GM18519 (cell line): ENCODE measurements at regions not wholly inside any gene's neighbourhood (a gene's known extent, or its start where the extent isn't known, plus 50 kb on each side); places are given as distances from the start of the nearest gene placed in this dataset.

Experiments used
- ATAC-seq: cut with Tn5 transposase; IDR thresholded peaks from one replicate; pipeline ENCODE4 v1.9.1; 2021; ENCODE audit warnings: mild to moderate bottlenecking, moderate library complexity; ENCODE audit not compliant: unreplicated experiment, low FRiP score

DNA sequence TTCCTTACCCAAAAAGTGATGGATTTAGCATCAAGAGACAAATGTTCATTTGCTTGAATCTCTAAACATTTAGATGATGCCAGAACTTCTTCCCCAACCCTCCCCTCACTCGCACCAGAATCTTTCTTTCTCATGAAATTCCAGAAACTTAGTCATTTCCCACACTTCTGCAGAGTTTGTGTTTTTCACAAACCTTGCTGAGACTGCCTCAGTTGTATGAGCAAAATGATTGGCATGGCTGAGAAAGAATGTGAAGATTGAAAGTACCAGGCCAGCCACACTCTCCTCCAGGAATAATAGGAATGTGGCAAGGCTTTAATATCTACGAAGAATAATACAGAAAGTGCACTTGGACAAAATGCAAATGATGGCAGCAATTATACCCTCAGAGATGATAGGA is 428.3 kb upstream of the CDH6 start:
- ATAC-seq: no peak

DNA sequence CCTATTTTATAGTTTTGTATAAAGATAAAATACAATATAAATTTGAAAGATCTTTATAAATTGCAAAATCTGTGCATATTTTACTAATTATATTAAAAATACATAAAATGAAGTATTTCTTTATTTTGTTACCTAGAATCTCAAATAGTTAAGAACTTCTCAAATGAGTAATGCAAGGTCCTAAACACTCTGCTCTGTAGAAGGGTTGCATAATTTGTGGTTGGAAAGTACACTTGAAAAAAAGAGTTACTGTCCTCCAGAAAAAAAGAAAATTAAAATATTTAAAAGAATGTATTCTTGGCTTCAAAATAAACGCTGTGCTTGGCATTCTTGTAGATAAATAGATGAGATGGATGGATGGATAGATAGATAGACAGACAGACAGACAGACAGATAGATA is 428.8 kb upstream of the CDH6 start:
- ATAC-seq: no peak

DNA sequence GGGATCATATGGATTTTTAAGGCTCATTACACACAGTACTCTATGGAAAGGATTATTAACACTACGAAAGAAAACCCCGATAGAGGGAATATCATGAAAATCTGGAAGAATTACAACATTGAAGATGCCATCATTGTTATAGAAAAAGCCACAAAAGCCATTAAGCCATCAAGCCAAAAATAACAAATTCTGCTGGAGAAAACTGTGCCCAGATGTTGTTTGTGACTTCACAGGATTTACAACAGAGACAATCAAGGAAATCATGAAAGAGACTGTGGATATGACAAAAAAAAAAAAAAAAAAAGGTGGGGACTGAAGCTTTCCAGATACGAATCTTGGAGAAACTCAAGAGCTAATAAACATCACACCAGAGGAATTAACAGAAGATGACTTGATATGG is 433.8 kb upstream of the CDH6 start:
- no peak for ATAC-seq

DNA sequence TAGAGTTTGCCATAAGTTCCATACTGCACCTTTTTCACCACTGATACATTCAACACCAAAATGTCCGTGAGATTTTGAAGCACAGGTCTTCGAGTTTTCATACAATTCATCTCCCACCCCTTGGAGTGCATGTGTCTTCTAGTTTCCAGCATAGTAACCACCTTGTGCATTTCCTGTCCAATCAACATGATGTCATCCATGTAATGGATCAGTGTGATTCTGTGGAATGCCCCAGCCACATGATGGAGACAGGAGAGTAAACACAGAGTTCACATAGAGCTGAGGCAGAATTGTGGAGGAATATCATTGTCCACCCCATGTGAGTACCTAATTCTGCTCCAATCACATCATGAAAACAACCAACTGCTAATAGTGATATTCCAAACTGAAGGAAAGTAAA is 441.5 kb upstream of the CDH6 start:
- no peak for ATAC-seq

DNA sequence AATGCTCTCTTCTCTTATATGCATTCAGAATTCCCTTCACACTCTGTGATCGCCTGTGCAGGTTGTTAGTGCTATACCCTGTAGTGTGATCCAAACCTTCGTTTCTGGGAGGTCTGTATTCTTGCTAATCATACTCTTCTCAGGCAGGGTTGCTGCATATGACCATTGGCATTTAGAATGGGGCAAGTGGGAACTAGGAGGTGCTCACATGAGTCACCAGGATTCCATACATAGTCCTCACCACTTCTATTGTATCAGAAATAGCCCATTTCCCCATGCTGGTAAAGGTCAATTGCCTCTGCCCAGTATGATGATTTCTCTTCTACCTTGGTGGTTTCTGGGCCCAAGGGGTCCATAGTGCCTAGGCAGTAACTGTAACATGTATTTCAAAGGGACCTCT is 443.5 kb upstream of the CDH6 start:
- no peak for ATAC-seq

DNA sequence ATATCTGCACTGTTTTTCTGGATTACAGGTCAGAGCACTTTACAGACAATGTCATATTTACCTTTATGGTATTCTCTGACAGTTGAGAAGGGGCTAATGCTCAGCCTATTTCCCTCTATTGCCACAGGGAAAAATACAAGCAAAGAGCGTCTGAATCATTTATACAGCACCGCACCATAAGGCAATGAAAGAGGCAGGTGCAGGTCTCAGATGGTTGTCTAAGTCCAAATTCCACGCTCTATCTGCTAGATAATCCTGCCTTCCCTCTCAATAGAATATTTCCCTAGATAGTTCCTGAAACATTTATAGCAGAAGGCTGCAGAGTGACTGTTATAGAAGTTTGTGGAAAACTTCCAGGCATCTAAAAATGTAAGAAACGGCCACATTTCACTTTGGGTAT is 446.1 kb upstream of the CDH6 start:
- ATAC-seq: no peak

DNA sequence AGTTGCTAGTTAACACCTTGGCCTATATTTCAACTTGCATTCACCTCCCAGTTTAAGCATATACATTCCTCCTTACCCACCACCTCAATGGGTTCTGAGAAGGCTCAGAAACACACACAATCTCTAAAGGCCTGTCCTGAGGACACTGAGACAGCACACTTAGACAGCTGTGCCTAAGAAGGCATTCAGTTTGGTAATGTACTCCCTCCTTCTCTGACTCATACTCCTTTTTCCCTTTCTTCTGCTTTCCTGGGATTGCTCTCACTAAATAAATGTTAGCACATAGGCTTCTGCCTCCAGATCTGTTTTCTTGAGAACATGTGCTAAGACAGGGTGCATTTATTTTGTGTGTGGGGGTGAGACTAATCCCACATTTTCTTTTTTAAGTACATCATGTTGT is 456.8 kb upstream of the CDH6 start:
- no peak for ATAC-seq

DNA sequence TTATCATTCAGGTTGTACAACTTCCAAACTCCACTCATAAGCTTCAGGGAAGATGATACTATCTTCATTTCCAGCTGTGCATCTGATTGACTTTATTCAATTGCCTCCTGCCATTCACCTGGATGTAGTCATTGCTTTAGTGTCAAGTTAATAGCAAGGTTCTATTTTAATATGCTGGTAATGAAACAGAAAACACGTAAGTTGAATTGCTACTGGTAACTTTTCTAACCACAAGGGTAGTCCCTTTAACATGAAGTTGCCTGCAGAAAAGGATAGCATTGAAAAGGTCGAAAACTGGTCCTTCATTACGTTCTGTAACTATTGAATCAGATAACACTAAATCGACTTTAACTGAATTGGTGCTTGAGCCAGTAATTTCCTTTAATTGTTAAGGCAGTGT is 459.4 kb upstream of the CDH6 start:
- ATAC-seq: no peak

DNA sequence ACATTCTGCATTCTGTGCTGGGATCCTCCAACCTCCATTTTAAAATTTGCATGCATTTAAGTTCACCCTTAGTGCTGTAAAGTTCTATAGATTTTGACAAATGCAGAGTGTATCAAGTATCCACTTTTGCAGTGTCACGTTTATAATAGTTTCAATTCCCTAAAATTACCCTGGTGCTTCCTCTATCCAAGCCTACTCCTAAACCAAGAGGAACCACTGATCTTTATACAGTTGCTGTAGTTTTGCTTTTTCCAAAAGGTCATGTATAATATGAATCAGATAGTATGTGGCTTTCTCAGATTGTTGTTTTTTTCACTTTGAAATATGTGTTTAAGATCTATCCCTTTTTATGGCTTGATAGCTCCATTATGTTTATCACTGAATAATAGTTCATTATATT is 468.4 kb upstream of the CDH6 start:
- no peak for ATAC-seq

DNA sequence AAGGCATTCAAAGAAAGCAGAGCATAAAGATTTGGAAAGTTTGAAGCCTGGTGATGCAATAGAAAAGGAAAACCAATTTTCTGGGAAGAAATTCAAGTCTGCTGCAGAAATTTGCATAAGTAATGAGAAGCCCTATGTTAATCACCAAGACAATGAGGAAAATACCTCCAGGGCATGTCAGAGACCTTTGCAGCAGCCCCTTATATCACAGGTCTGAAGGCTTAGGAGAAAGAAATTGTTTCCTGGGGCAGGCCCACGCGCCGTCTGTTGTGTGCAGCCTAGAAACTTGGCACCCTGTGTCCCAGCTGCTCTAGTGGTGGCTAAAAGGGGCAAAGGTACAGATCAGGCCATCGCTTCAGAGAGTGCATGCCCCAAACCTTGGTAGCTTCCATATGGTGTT is 495.3 kb upstream of the CDH6 start:
- ATAC-seq: no peak

DNA sequence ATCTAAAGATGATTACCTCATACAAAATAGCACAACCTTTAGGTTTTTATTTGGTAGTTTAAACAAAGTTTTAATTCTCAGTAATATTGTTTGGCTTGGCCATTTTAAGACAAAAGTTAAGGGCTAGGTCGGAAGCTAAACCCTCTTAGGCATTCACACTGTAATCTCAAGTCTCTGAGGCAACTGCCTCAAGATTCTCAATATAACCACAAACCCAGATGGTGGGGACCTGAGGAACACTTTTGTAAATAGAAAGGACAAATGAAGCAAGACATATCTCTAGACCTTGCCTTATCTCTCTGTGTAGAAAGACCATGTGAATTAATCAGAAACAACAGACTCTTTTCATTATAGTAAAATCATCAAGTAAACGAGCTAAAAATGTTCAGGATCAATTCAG is 500.2 kb upstream of the CDH6 start:
- ATAC-seq: no peak

DNA sequence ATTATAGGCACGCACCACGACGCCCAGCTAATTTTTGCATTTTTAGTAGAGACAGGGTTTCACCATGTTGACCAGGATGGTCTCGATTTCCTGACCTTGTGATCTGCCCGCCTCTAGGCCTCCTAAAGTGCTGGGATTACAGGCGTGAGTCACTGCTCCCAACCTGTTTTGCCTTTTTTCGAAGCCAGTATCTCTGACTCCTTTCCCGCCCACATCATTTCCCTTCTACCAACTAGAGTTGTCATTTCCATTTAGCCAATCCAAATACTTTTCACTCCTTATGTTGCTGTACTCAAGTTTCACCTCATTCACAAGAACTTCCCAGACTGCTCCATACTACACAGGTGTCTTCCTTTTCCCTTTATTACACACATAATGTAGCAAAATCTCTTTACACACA is 502.6 kb upstream of the CDH6 start:
- ATAC-seq: no peak

DNA sequence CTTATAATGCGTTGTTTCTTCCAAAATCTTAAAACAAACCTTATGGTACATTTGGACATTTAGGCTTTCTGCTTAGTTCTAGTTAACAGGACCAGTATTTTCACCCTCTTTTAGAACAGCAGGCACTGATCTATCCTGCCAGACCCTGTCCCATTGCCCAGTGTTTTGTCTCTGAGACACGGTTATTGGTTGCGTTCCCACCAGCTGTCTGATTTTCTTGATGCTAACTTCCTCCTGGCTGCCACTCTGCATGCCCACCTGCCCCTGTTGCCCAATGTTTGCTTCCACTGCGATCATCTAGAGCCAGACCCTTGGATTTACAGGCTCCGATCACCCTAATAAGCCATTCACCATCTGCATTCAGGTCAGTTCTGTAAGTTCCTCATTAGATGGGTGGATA is 506.0 kb upstream of the CDH6 start:
- no peak for ATAC-seq

DNA sequence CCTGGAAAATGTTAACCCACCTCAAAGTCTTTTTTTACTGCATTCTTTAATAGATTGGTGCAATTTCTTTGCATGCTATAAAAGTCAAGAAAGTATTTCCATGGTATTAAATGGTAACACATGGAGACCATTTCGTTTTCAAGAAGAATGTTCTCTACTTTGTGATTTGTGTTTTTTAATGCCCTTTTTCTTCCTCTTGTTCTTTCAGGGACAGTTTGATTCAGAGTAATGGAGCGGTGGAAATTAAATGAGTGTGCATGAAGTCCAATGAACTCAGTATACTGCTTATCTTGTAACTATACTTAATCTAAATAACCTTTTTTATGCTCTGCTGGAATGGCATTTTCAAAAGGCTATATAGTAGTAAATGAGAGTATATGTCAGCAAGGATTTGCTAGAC is 507.0 kb upstream of the CDH6 start:
- no peak for ATAC-seq

DNA sequence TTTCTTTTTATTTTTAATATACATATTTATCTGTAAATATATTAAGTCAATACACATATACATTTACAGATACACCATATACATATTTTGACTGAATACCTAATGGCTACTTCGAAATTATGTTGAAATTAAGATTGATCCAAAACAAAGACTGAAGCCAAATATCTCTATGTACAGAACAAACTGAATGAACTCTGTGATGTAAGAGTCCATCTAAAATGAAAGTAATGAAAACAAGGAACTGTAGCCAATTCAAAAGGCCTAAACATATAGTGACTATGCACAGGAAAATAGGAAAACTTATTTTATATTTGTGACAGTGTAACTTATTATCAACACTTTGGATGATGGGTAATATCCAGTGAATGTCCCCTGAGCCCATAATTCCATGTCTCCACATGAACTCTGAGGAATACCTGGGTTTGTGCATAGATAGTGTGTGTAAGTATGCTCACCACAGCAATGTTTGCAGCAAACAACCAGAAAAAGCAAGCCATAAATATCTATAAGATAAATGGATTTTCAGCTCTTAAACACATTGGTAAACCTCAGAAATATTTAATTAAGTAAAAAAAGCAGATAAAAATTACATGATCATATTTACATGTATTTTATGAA is 517.2 kb upstream of the CDH6 start:
- ATAC-seq: no peak

DNA sequence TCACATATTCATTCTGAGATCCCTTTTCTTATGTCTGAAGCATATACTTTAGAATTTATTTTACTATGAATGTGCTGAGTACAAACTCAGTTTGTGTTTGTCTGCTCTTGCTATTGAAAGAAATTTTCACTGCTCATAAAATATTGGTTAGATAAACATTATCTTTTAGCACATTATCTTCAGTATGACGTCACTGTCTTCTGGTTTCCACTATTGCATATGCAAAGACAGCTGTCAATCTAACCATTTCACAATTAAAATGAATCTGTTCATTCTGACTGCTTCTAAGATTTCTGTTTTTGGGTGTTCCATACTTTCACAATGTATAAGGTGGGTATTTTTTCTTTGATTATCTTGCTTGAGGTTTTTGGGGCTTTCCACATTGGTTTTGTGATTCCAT is 526.2 kb upstream of the CDH6 start:
- ATAC-seq: no peak

DNA sequence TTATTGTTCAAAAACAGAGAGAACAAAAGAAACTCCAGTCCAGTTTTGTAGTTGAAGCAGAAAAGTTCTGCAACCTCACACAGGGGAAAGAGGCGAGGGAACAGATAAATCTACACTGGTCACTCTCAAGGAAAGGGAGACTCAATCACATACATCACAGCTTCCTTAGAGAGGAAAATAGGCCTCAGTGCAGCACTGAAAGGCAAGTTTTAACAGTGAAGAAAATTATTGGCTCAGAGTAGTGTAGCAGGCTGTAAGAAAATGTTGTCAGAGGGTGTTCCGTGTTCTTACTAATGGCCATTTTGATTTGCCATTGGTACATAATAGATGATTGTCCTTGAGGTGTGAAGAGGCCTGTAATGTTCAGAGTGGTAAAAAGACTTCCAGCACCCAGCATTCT is 530.0 kb upstream of the CDH6 start:
- ATAC-seq: no peak

DNA sequence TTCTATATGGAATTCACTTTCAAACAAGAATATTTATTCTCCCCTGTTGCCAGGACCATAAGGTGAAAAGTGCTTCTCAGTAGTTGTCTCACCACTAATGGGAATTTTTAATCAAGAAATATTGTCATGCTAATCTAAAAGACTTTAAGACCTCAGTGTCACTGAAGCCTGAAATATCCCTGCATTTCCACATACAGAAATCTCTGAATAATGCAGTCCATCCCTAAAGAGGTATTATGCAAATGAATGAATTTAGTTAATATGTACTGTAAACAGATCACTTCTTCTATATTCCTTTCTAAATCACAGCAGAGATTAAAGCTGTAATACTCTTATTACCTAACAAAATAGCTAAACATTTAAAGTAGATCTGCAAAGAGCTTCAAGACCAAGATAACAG is 531.1 kb upstream of the CDH6 start:
- no peak for ATAC-seq

DNA sequence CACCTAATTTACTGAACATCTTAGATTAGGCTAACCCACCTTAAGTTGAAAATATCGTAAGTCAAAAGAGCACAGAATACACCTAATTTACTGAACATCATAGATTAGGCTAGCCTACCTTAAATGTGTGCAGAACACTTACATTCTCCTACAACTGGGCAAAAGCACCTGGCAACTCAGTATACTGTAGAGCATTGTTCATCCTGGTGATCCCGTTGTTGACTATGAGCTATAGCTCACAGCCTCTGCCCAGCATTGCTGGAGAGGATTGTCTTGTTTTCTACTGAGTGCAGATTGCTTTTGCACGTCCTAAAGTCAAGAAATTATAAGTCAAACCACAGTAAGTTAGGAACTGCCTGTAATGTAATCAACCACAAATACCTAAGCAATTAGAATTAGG is 531.8 kb upstream of the CDH6 start:
- ATAC-seq: no peak

DNA sequence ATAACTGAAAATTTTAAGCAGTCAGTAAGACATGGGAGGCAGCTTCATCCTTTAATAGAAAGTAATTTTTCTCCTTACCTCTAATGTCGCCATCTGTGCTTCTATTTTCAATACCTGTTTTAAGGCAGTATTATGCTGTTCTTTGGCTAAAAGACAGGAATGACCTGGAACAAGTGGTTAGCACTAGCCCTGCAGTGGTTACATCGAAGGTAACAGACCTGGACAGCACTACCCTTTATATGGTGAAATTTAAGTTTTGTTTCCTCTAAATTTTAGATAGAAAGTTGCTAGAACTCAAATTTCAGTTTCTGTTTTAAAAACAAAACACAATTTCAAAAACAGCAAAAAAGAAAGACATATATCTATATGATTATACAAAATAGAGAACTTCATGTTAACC is 534.1 kb upstream of the CDH6 start:
- no peak for ATAC-seq

DNA sequence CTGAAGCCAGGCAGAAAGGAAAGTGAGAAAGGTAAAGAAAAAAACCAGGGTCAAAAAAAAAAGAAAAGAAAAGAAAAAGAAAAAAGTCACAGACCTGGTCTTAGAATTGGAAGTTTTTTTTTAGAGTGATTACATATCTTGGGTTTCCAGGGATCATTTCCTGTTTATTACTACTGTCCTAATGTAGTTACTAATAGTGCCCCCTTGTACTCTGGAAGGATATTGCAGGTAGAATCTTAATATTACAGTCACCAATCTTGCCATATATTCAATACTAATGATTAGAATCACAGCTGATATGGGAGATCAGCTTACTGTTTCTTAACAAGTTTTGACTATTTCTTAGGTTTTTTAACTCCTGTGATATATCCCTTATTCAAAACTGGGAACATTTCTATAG is 543.2 kb upstream of the CDH6 start:
- no peak for ATAC-seq

DNA sequence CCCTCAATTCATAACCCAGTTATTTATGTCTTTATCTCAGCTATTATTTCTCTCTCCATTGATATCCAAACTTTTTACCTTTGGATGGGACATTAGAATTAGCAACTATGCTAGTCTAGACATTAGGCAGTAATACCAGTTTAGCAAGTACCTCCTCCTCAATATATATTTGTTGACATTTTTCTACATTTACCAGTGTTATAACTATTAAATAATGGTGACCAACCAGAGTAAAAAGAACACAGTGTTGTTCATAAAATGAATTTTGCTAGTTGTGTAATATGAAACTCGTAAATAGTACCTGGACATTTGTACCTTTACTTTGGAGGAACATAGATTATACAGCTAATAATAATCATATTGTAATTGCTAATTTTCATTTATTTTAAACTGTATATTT is 554.6 kb upstream of the CDH6 start:
- no peak for ATAC-seq

DNA sequence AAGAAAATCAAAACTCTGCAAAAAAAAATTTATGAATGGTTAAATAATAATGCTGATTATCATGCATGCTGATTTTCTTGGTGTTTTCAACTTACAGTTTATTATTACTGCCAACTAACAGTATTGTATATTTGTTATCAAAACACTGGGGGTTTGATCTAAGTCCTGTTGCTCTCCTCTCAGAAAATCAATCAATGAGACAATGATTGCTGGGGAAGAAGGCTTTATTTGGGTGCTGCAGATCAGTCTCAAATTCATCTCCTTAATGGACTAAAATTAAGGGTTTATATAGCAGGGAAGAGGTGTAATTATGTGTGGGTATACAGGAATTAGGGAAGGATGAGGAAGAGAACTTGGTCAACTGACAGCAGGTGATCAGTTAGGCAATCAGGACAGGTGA is 565.5 kb upstream of the CDH6 start:
- ATAC-seq: no peak
